Liver (tissue), 3 donors: ENCODE measurements at regions not wholly inside any gene's neighbourhood (a gene's known extent, or its start where the extent isn't known, plus 50 kb on each side); places are given as distances from the start of the nearest gene placed in this dataset.

ENCODE experiments used
- NR2F2 ChIP-seq: IDR thresholded peaks from 2 replicates; pipeline ENCODE4 v1.6.1; 2016; ENCODE audit warnings: antibody characterized with exemption
- TAF1 ChIP-seq: conservative IDR thresholded peaks from 2 replicates; pipeline ENCODE4 v1.6.1; 2016; ENCODE audit warnings: antibody characterized with exemption, mild to moderate bottlenecking
- TF ChIP-seq, protein P1 (sequence below): fragments of 150-350 bp; IDR thresholded peaks from 2 replicates; pipeline ENCODE4 v1.5.1; 2017; ENCODE audit warnings: improper control_type of control experiment, low read depth, low read length; ENCODE audit not compliant: missing input control
- TF ChIP-seq, protein P2 (sequence below): IDR thresholded peaks from 2 replicates; pipeline ENCODE4 v1.6.1; 2016; ENCODE audit warnings: antibody characterized with exemption
- donor health status: healthy.
- donor health status: healthy.

DNA sequence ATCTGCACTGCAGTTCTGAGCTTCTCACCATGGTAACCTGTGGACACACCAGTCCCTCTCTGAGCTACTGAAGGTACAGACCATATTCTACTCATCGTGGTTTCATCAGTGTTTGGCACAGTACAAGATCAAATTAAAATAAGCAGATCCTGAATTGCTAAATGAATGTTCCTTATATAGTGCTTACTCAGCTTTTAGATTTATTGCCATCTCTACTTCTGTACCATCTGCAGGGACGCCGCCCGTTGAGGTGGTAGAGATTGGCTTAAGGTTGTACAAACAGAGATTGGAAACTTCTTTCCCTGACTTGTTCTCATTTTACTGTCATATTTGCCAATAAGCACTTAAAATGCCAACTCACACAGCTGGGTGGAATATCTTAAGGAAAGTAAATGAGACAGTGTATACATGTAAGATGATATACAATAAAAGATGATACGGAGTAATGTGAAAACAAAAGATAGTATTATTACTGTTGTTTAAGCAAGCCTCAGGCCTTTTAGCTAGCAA is 223.4 kb upstream of the FOXQ1 start:
- TF ChIP-seq, protein P1, sequence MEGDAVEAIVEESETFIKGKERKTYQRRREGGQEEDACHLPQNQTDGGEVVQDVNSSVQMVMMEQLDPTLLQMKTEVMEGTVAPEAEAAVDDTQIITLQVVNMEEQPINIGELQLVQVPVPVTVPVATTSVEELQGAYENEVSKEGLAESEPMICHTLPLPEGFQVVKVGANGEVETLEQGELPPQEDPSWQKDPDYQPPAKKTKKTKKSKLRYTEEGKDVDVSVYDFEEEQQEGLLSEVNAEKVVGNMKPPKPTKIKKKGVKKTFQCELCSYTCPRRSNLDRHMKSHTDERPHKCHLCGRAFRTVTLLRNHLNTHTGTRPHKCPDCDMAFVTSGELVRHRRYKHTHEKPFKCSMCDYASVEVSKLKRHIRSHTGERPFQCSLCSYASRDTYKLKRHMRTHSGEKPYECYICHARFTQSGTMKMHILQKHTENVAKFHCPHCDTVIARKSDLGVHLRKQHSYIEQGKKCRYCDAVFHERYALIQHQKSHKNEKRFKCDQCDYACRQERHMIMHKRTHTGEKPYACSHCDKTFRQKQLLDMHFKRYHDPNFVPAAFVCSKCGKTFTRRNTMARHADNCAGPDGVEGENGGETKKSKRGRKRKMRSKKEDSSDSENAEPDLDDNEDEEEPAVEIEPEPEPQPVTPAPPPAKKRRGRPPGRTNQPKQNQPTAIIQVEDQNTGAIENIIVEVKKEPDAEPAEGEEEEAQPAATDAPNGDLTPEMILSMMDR: no peak
- TF ChIP-seq, protein P2, sequence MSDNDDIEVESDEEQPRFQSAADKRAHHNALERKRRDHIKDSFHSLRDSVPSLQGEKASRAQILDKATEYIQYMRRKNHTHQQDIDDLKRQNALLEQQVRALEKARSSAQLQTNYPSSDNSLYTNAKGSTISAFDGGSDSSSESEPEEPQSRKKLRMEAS: no peak
- TF ChIP-seq NR2F2 (no peak), TAF1 (no peak)
